ENCODE measurements at regions not wholly inside any gene's neighbourhood (a gene's known extent, or its start where the extent isn't known, plus 50 kb on each side); places are given as distances from the start of the nearest gene placed in this dataset.

DNA sequence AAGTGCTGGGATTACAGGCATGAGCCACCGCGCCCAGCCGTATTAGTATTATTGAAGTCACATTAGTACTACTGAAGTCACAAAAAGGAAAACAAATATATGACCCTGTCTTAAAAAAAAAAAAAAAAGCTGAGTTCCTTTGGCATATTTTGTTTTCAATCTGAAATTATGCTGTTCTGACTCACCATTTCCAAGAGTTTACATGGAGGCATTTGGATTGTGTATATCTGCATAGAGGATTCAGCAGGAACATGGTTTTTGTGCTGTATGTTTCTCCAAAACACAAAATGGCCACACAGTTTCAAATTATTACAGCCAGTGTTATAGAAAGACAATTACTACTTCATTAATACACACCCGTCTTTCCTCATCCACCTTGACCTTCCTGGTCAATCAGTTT lies 103.5 kb upstream of the TSC22D1 start:
- TF ChIP-seq, protein P1, sequence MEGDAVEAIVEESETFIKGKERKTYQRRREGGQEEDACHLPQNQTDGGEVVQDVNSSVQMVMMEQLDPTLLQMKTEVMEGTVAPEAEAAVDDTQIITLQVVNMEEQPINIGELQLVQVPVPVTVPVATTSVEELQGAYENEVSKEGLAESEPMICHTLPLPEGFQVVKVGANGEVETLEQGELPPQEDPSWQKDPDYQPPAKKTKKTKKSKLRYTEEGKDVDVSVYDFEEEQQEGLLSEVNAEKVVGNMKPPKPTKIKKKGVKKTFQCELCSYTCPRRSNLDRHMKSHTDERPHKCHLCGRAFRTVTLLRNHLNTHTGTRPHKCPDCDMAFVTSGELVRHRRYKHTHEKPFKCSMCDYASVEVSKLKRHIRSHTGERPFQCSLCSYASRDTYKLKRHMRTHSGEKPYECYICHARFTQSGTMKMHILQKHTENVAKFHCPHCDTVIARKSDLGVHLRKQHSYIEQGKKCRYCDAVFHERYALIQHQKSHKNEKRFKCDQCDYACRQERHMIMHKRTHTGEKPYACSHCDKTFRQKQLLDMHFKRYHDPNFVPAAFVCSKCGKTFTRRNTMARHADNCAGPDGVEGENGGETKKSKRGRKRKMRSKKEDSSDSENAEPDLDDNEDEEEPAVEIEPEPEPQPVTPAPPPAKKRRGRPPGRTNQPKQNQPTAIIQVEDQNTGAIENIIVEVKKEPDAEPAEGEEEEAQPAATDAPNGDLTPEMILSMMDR (IDR thresholded peaks at IDR 0.05; ENCODE audit: low read depth, low read length) = no peak
- no peak for TF ChIP-seq EZH2phosphoT487 (IDR thresholded peaks at IDR 0.05; ENCODE audit: low read depth)
